Ovary (tissue), 7 donors: ENCODE measurements at regions not wholly inside any gene's neighbourhood (a gene's known extent, or its start where the extent isn't known, plus 50 kb on each side); places are given as distances from the start of the nearest gene placed in this dataset.

Experiments used
- DNase-seq, 5 donors: peaks; one replicate each; pipeline ENCODE4 v3.0.0-alpha.2; 2019 to 2020
- H3K27ac ChIP-seq, 2 donors: fragments of 200-600 bp; one replicate each; pipeline versions ENCODE4 v1.5.1 to v1.8.0; 2019 to 2022
- H3K27me3 ChIP-seq: fragments of 200-600 bp; one replicate; pipeline ENCODE4 v1.8.0; 2022
- H3K36me3 ChIP-seq: fragments of 200-600 bp; sonication (generic); one replicate; pipeline ENCODE4 v1.5.1; 2019
- H3K4me1 ChIP-seq: one replicate; pipeline ENCODE4 v1.8.1; 2013; ENCODE audit warnings: mild to moderate bottlenecking, moderate library complexity; ENCODE audit not compliant: insufficient read depth
- H3K4me3 ChIP-seq: fragments of 200-600 bp; sonication (generic); one replicate; pipeline ENCODE4 v1.5.1; 2017
- H3K9me3 ChIP-seq, 2 donors: fragments of 200-600 bp in 1 of 2; sonication (generic) in 1 of 2; one replicate each; pipeline versions ENCODE4 v1.5.1 to v1.8.1; 2013 to 2019; ENCODE audit warnings: mild to moderate bottlenecking in 1 of 2, moderate library complexity in 1 of 2
- CTCF ChIP-seq, 3 donors: fragments of 450-650 bp in 2 of 3; fragments of 200-600 bp in 1 of 3; IDR thresholded peaks; one replicate each; pipeline versions ENCODE4 v1.5.1 to v1.8.0; 2016 to 2022; ENCODE audit warnings: antibody characterized with exemption in 3 of 3, mild to moderate bottlenecking in 1 of 3
- EP300 ChIP-seq: sonication (generic); formaldehyde crosslinking; IDR thresholded peaks from one replicate; pipeline ENCODE4 v1.6.1; 2017; ENCODE audit warnings: antibody characterized with exemption
- POLR2A ChIP-seq: fragments of 450-650 bp; IDR thresholded peaks from one replicate; pipeline ENCODE4 v1.6.1; 2017; ENCODE audit warnings: antibody characterized with exemption, mild to moderate bottlenecking, moderate library complexity
- WGBS, 3 donors: extraction: QIAGEN DNeasy Blood & Tissue Kit in 1 of 3; methylation state at CpG; one replicate each; pipeline versions ENCODE4 v1.1.5 to v1.1.7; 2013 to 2017; 5-methylcytosine and 5-hydroxymethylcytosine counted together
- intact Hi-C, 4 donors: fragments of 100-400 bp; cut with DNase I; formaldehyde crosslinking; loops; one replicate each; pipeline versions ENCODE4 v1.11.0 to v1.15.1; 2022 to 2023
- donor health status: DM: no; HTN: no; CAD: no; lungs with moderate emphysema.
- donor health status: DM: no; HTN: no; CAD: no.
- donor health status: Bipolar disorder and iron deficiency.
- donor health status: DM: no; HTN: no; CAD: no.
- donor health status: DM: yes; HTN: yes; CAD: no.

- intact Hi-C loops: no loop called here
These were observed 295.1 kb downstream of the ALDH8A1 start for GRCh38 chr6:134654751-134655150.

GRCh38 chr6:134651519-134651918 is 298.4 kb downstream of the ALDH8A1 start:
- intact Hi-C loops: no loop called here
- no peak for DNase-seq
- Histone ChIP-seq H3K36me3 (no peaks in the 10 kb centered on the region), H3K27ac (no peak overlapping the region), H3K4me1 (no peaks in the 10 kb centered on the region), H3K9me3 (no peaks in the 10 kb centered on the region), H3K4me3 (no peak overlapping the region), H3K27me3 (no peaks in the 10 kb centered on the region)
- 82 to 94% (median 86%) methylated on average over 3 of the region's 3 CpGs for WGBS, 3 donors
- TF ChIP-seq CTCF (IDR thresholded peaks at IDR 0.05) (no peak), EP300 (no peak), POLR2A (no peak)

More at GRCh38 chr6:134654751-134655150, 295.1 kb downstream of the ALDH8A1 start:
- no peaks in the 10 kb centered on the region for H3K9me3 ChIP-seq
- H3K27ac ChIP-seq: no peak overlapping the region
- no peaks in the 10 kb centered on the region for H3K36me3 ChIP-seq
- TF ChIP-seq CTCF (IDR thresholded peaks at IDR 0.05) (no peak), EP300 (no peak), POLR2A (no peak)
- H3K4me1 ChIP-seq: no peaks in the 10 kb centered on the region
- no peaks in the 10 kb centered on the region for H3K27me3 ChIP-seq
- no peak overlapping the region for H3K4me3 ChIP-seq
- DNase-seq: no peak

- no peaks in the 10 kb centered on the region for H3K36me3 ChIP-seq
- no peak overlapping the region for H3K27ac ChIP-seq
- WGBS, 3 donors: 64 to 86% (median 74%) methylated on average over 3 of the region's 3 CpGs
- no peaks in the 10 kb centered on the region for H3K9me3 ChIP-seq
- no peak overlapping the region for H3K4me3 ChIP-seq
- no peaks in the 10 kb centered on the region for H3K27me3 ChIP-seq
- no peak for DNase-seq
- intact Hi-C loops: loop anchor here in 1 of 4 donors (10.0 kb wide), 1 partner anchor 177 kb away; no protein-coding TSS in a partner anchor
- no peaks in the 10 kb centered on the region for H3K4me1 ChIP-seq
- TF ChIP-seq POLR2A: no peak
- TF ChIP-seq EP300: no peak
- no peak for TF ChIP-seq CTCF (IDR thresholded peaks at IDR 0.05)
These were observed 302.0 kb downstream of the ALDH8A1 start for GRCh38 chr6:134647861-134648260.

- no peak for TF ChIP-seq EP300
- no peak for TF ChIP-seq CTCF (IDR thresholded peaks at IDR 0.05)
- TF ChIP-seq POLR2A: no peak
- H3K27ac ChIP-seq: no peak overlapping the region
- H3K9me3 ChIP-seq: no peaks in the 10 kb centered on the region
- WGBS, 3 donors: 95 to 96% (median 96%) methylated on average over 4 of the region's 4 CpGs
- intact Hi-C loops: loop anchor here in 2 of 4 donors (5.0 to 10.0 kb wide), 2 partner anchors 182 to 466 kb away; no protein-coding TSS in a partner anchor
- no peak overlapping the region for H3K4me3 ChIP-seq
- H3K4me1 ChIP-seq: peaks cover 3% of the 10 kb centered on the region
- H3K27me3 ChIP-seq: no peaks in the 10 kb centered on the region
- no peaks in the 10 kb centered on the region for H3K36me3 ChIP-seq
- no peak for DNase-seq
These were observed 307.1 kb downstream of the ALDH8A1 start for GRCh38 chr6:134642819-134643218.
